ENCODE measurements at regions not wholly inside any gene's neighbourhood (a gene's known extent, or its start where the extent isn't known, plus 50 kb on each side); places are given as distances from the start of the nearest gene placed in this dataset.
"Not testable (repeated sequence)": the region's sequence is repeated elsewhere in the genome, so short reads cannot be mapped to it uniquely, and the experiment has no call there.

- H3K27me3 ChIP-seq = no peaks in the 10 kb centered on the region
- H3K9me2 ChIP-seq (replicated peaks; ENCODE audit: insufficient read depth) = no peaks in the 10 kb centered on the region
- H3K79me2 ChIP-seq = no peaks in the 10 kb centered on the region
- H3K9me3 ChIP-seq (ENCODE audit: low read depth) = no peaks in the 10 kb centered on the region
- no peak for TF ChIP-seq EZH2phosphoT487 (IDR thresholded peaks at IDR 0.05; ENCODE audit: low read depth, severe bottlenecking, unreplicated experiment)
- TF ChIP-seq CTCF (IDR thresholded peaks at IDR 0.05; ENCODE audit: poor library complexity) = no peak
- TF ChIP-seq EZH2 (IDR thresholded peaks at IDR 0.05; ENCODE audit: borderline replicate concordance) = no peak
- no peak overlapping the region for H3K27ac ChIP-seq
- WGBS (ENCODE audit: low lambda C conversion rate, missing lambda C conversion rate) = 84% methylated on average over 2 of the region's 2 CpGs
- no peaks in the 10 kb centered on the region for H3K4me1 ChIP-seq (ENCODE audit: insufficient read depth)
- no peak for DNase-seq (ENCODE audit: low spot score)
- no peak overlapping the region for H2AFZ ChIP-seq
- H3K36me3 ChIP-seq (replicated peaks; ENCODE audit: insufficient read depth, low read depth) = no peaks in the 10 kb centered on the region
- no peak overlapping the region for H3K4me2 ChIP-seq
- H4K20me1 ChIP-seq (ENCODE audit: insufficient read depth, poor library complexity, severe bottlenecking) = no peaks in the 10 kb centered on the region
- no peak overlapping the region for H3K4me3 ChIP-seq
Observed at GRCh38 chr3:159502986-159503385, 485.6 kb upstream of the IL12A start.

GRCh38 chr3:159510988-159511387 is 477.6 kb upstream of the IL12A start:
- H3K4me3 ChIP-seq; DNase-seq (ENCODE audit: low spot score); H3K9me3 ChIP-seq (ENCODE audit: low read depth); H3K4me1 ChIP-seq (ENCODE audit: insufficient read depth); H4K20me1 ChIP-seq (ENCODE audit: insufficient read depth, poor library complexity, severe bottlenecking); H3K36me3 ChIP-seq (replicated peaks; ENCODE audit: insufficient read depth, low read depth); H3K27me3 ChIP-seq; H3K9me2 ChIP-seq (replicated peaks; ENCODE audit: insufficient read depth); H3K4me2 ChIP-seq; H3K27ac ChIP-seq; H3K79me2 ChIP-seq; H2AFZ ChIP-seq: not testable (repeated sequence)
- WGBS (ENCODE audit: low lambda C conversion rate, missing lambda C conversion rate) = 92% methylated on average over 7 of the region's 7 CpGs

GRCh38 chr3:159513444-159513843 is 475.2 kb upstream of the IL12A start:
- no peak overlapping the region for H3K4me2 ChIP-seq
- no peaks in the 10 kb centered on the region for H3K27me3 ChIP-seq
- H3K4me1 ChIP-seq (ENCODE audit: insufficient read depth) = no peaks in the 10 kb centered on the region
- H3K79me2 ChIP-seq = no peaks in the 10 kb centered on the region
- no peaks in the 10 kb centered on the region for H3K9me2 ChIP-seq (replicated peaks; ENCODE audit: insufficient read depth)
- TF ChIP-seq EZH2 (IDR thresholded peaks at IDR 0.05; ENCODE audit: borderline replicate concordance) (no peak), CTCF (IDR thresholded peaks at IDR 0.05; ENCODE audit: poor library complexity) (no peak), EZH2phosphoT487 (IDR thresholded peaks at IDR 0.05; ENCODE audit: low read depth, severe bottlenecking, unreplicated experiment) (no peak)
- no peak for DNase-seq (ENCODE audit: low spot score)
- H3K9me3 ChIP-seq (ENCODE audit: low read depth) = no peaks in the 10 kb centered on the region
- H3K27ac ChIP-seq = no peak overlapping the region
- no peaks in the 10 kb centered on the region for H4K20me1 ChIP-seq (ENCODE audit: insufficient read depth, poor library complexity, severe bottlenecking)
- WGBS (ENCODE audit: low lambda C conversion rate, missing lambda C conversion rate) = 89% methylated on average over 6 of the region's 6 CpGs
- no peak overlapping the region for H2AFZ ChIP-seq
- no peak overlapping the region for H3K4me3 ChIP-seq
- no peaks in the 10 kb centered on the region for H3K36me3 ChIP-seq (replicated peaks; ENCODE audit: insufficient read depth, low read depth)

- Histone ChIP-seq H3K79me2 (no peaks in the 10 kb centered on the region), H3K9me3 (ENCODE audit: low read depth) (no peaks in the 10 kb centered on the region), H3K9me2 (replicated peaks; ENCODE audit: insufficient read depth) (no peaks in the 10 kb centered on the region), H3K4me1 (ENCODE audit: insufficient read depth) (no peaks in the 10 kb centered on the region), H3K4me2 (no peak overlapping the region), H3K27ac (no peak overlapping the region), H3K4me3 (no peak overlapping the region), H3K36me3 (replicated peaks; ENCODE audit: insufficient read depth, low read depth) (no peaks in the 10 kb centered on the region), H4K20me1 (ENCODE audit: insufficient read depth, poor library complexity, severe bottlenecking) (no peaks in the 10 kb centered on the region), H2AFZ (no peak overlapping the region), H3K27me3 (no peaks in the 10 kb centered on the region)
- 80% methylated on average over 5 of the region's 5 CpGs for WGBS (ENCODE audit: low lambda C conversion rate, missing lambda C conversion rate)
- TF ChIP-seq EZH2phosphoT487 (IDR thresholded peaks at IDR 0.05; ENCODE audit: low read depth, severe bottlenecking, unreplicated experiment) (no peak), EZH2 (IDR thresholded peaks at IDR 0.05; ENCODE audit: borderline replicate concordance) (no peak), CTCF (IDR thresholded peaks at IDR 0.05; ENCODE audit: poor library complexity) (no peak)
- no peak for DNase-seq (ENCODE audit: low spot score)
Observed at GRCh38 chr3:159513867-159514380, 474.7 kb upstream of the IL12A start.

Measured in hepatocyte (in vitro differentiated cells).